Femur (tissue), 1 donor: ENCODE measurements at regions not wholly inside any gene's neighbourhood (a gene's known extent, or its start where the extent isn't known, plus 50 kb on each side); places are given as distances from the start of the nearest gene placed in this dataset.

Experiments
- DNase-seq: peaks from one replicate; pipeline ENCODE4 v3.0.0-alpha.2; 2017

GRCh38 chr17:77493238-77493820 lies 352.6 kb downstream of the SEC14L1 start:
- DNase-seq = peak; percentile 22

- no peak for DNase-seq
These were observed 353.3 kb downstream of the SEC14L1 start for GRCh38 chr17:77493901-77494663.

GRCh38 chr17:77494664-77495435 lies 354.1 kb downstream of the SEC14L1 start:
- peak; percentile 90 for DNase-seq

- peak; percentile 16 for DNase-seq
These were observed 354.8 kb downstream of the SEC14L1 start for GRCh38 chr17:77495575-77495974.

- DNase-seq = no peak
These were observed 355.6 kb downstream of the SEC14L1 start for GRCh38 chr17:77496401-77496801.

GRCh38 chr17:77496831-77497577 lies 356.2 kb downstream of the SEC14L1 start:
- no peak for DNase-seq

- DNase-seq = no peak
These were observed 356.8 kb downstream of the SEC14L1 start for GRCh38 chr17:77497578-77497934.

- DNase-seq = no peak
These were observed 357.4 kb downstream of the SEC14L1 start for GRCh38 chr17:77498091-77498741.

- no peak for DNase-seq
These were observed 358.3 kb downstream of the SEC14L1 start for GRCh38 chr17:77498791-77499698.

- DNase-seq = no peak
These were observed 359.1 kb downstream of the SEC14L1 start for GRCh38 chr17:77499699-77500435.

GRCh38 chr17:77501101-77501566 lies 360.4 kb downstream of the SEC14L1 start:
- no peak for DNase-seq

- DNase-seq = no peak
These were observed 361.2 kb downstream of the SEC14L1 start for GRCh38 chr17:77501751-77502625.

GRCh38 chr17:77502626-77503292 lies 362.0 kb downstream of the SEC14L1 start:
- no peak for DNase-seq

GRCh38 chr17:77503293-77503655 lies 362.5 kb downstream of the SEC14L1 start:
- DNase-seq = no peak

GRCh38 chr17:77503916-77504651 lies 363.3 kb downstream of the SEC14L1 start:
- peak; percentile 29 for DNase-seq

GRCh38 chr17:77504652-77505155 lies 363.9 kb downstream of the SEC14L1 start:
- DNase-seq = no peak

GRCh38 chr17:77505181-77505639 lies 364.4 kb downstream of the SEC14L1 start:
- no peak for DNase-seq
